Calu3 (cell line): ENCODE measurements at regions not wholly inside any gene's neighbourhood (a gene's known extent, or its start where the extent isn't known, plus 50 kb on each side); places are given as distances from the start of the nearest gene placed in this dataset.

Experiments
- BruUV-seq: library from RNA; stranded (reverse); fragments of 400-500 nt; replicated peaks from 2 replicates; lab custom pipeline; 2021; lab: Mats Ljungman, UMichigan
- CTCF ChIA-PET: fragments of 300-600 bp; sonication (Branson Sonifier 250); formaldehyde crosslinking; loops from one replicate; lab custom pipeline; 2022; ENCODE audit warnings: antibody characterized with exemption; lab: Charles Lee
- DNase-seq: peaks from one replicate; pipeline ENCODE4 v3.0.0; 2022
- H3K27ac Mint-ChIP-seq: one replicate; pipeline ENCODE4 v1.8.0; 2022; ENCODE audit warnings: mixed read lengths; ENCODE audit not compliant: unreplicated experiment
- H3K27me3 Mint-ChIP-seq: one replicate; pipeline ENCODE4 v1.8.0; 2022; ENCODE audit warnings: mixed read lengths; ENCODE audit not compliant: unreplicated experiment
- H3K36me3 Mint-ChIP-seq: one replicate; pipeline ENCODE4 v1.8.0; 2022; ENCODE audit warnings: mild to moderate bottlenecking, moderate library complexity, mixed read lengths; ENCODE audit not compliant: insufficient read depth, unreplicated experiment
- H3K4me1 Mint-ChIP-seq: one replicate; pipeline ENCODE4 v1.8.0; 2022; ENCODE audit warnings: mild to moderate bottlenecking, low read depth, mixed read lengths; ENCODE audit not compliant: unreplicated experiment
- H3K4me3 Mint-ChIP-seq: one replicate; pipeline ENCODE4 v1.8.0; 2022; ENCODE audit warnings: mild to moderate bottlenecking, low read depth, moderate library complexity, mixed read lengths; ENCODE audit not compliant: unreplicated experiment
- H3K9me3 Mint-ChIP-seq: one replicate; pipeline ENCODE4 v1.8.0; 2022; ENCODE audit warnings: low read depth, mixed read lengths; ENCODE audit not compliant: unreplicated experiment
- CTCF ChIP-seq: fragments of 200-600 bp; IDR thresholded peaks from one replicate; pipeline ENCODE4 v1.8.0; 2022; ENCODE audit warnings: antibody characterized with exemption; ENCODE audit not compliant: unreplicated experiment
- intact Hi-C: fragments of 100-400 bp; cut with micrococcal nuclease; formaldehyde crosslinking; loops from one replicate; pipeline ENCODE4 v1.10.0; 2022; ENCODE audit not compliant: unreplicated experiment

- CTCF ChIA-PET: no interaction called here
- TF ChIP-seq CTCF: no peak
- no peak overlapping the region for H3K27ac Mint-ChIP-seq
- no peaks in the 10 kb centered on the region for H3K27me3 Mint-ChIP-seq
- H3K36me3 Mint-ChIP-seq: no peaks in the 10 kb centered on the region
- DNase-seq: no peak
- no peak overlapping the region for H3K4me3 Mint-ChIP-seq
- intact Hi-C loops: no loop called here
- H3K4me1 Mint-ChIP-seq: peaks cover 34% of the 10 kb centered on the region
- BruUV-seq: no TSS peak
- H3K9me3 Mint-ChIP-seq: peaks cover 2% of the 10 kb centered on the region
Measured at GRCh38 chr4:38326499-38326898, 337.5 kb upstream of the KLF3 start.

GRCh38 chr4:38327174-38327573 lies 336.8 kb upstream of the KLF3 start:
- intact Hi-C loops: no loop called here
- peaks cover 2% of the 10 kb centered on the region for H3K9me3 Mint-ChIP-seq
- CTCF ChIA-PET: no interaction called here
- H3K27ac Mint-ChIP-seq: no peak overlapping the region
- H3K4me1 Mint-ChIP-seq: peaks cover 33% of the 10 kb centered on the region
- no peaks in the 10 kb centered on the region for H3K36me3 Mint-ChIP-seq
- TF ChIP-seq CTCF: no peak
- BruUV-seq: no TSS peak
- H3K27me3 Mint-ChIP-seq: no peaks in the 10 kb centered on the region
- no peak for DNase-seq
- H3K4me3 Mint-ChIP-seq: no peak overlapping the region

GRCh38 chr4:38328989-38329729 lies 334.8 kb upstream of the KLF3 start:
- Mint-ChIP-seq H3K36me3 (no peaks in the 10 kb centered on the region), H3K9me3 (no peaks in the 10 kb centered on the region), H3K4me3 (no peak overlapping the region), H3K27ac (no peak overlapping the region), H3K4me1 (peaks cover 21% of the 10 kb centered on the region), H3K27me3 (no peaks in the 10 kb centered on the region)
- intact Hi-C loops: no loop called here
- TF ChIP-seq CTCF: no peak
- CTCF ChIA-PET: interaction anchor here (0.7 kb wide), 1 partner anchor 107 kb away, joined by 4 read pairs; no protein-coding TSS in a partner anchor
- no TSS peak for BruUV-seq
- DNase-seq: no peak

- CTCF ChIA-PET: interaction anchor here (0.9 to 1.0 kb wide), 2 partner anchors 10 to 32 kb away, joined by 3 read pairs; no protein-coding TSS in a partner anchor
- H3K27me3 Mint-ChIP-seq: no peaks in the 10 kb centered on the region
- no peak overlapping the region for H3K27ac Mint-ChIP-seq
- no peaks in the 10 kb centered on the region for H3K36me3 Mint-ChIP-seq
- TF ChIP-seq CTCF: no peak
- no peak for DNase-seq
- no peaks in the 10 kb centered on the region for H3K9me3 Mint-ChIP-seq
- H3K4me1 Mint-ChIP-seq: peaks cover 31% of the 10 kb centered on the region
- H3K4me3 Mint-ChIP-seq: no peak overlapping the region
- intact Hi-C loops: loop anchor here (5.0 kb wide), 1 partner anchor 282 kb away; no protein-coding TSS in a partner anchor
- BruUV-seq: no TSS peak
Measured at GRCh38 chr4:38330321-38330720, 333.7 kb upstream of the KLF3 start.
